NCI-H2029 (cell line): ENCODE measurements at regions not wholly inside any gene's neighbourhood (a gene's known extent, or its start where the extent isn't known, plus 50 kb on each side); places are given as distances from the start of the nearest gene placed in this dataset.

Experiments used
- DNase-seq: peaks from one replicate; lab custom pipeline; 2025; lab: John Stamatoyannopoulos, UW

DNA sequence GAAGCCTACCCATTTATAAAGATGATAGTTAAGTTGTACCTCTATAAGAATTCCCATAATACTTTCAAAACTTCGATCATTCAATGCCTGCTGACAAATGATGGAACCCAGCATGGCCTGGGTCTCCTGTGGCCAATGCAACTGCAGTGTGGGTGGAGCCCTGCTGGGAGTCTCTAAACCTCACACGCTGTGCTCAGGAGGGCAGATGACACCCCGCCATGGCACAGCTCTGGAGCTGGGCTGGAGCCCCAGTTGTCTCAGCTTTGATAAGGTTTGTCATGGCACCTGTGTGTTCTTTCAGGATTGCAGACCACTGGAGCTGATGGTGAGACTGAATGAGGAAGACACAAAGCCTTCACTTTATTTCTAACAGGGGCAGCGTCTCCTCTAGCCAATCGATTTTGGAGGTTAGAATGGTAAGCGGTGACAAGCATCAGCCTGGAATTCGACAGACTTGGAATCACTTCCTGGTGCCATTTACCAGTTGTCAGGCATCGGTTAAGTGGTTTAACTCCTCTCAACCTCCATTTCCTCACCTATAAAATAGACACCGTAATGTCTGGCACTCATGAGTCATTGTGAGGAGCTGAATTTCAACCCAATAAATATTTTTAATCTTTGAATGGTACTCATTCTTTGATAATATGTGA is 383.6 kb upstream of the SALL3 start:
- no peak for DNase-seq

DNA sequence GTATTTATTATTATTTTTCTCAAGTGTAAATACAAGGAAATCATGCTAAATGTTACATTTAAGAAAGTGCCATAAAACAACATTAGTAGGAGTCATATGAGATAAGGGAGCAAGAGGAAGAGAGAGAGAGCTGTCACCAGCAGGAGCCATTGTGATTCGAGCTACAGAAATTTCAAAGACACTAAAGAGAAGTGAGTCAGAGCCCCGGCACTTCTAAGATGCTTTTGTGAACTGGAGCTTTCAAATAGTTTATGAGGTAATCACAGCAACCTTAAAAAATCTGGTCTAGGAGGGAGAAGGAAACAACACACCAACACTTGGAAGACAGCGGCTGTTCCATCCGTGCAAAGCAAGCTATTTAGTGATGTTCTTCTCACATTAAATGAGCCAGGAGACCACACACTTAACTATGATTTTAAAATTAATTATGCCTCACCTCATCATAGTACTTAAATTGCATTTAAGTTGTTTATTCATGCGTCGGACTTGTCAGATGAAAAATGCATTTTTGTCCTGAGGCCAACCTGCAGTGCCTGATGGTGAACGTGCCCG is 382.7 kb upstream of the SALL3 start:
- DNase-seq = no peak

DNA sequence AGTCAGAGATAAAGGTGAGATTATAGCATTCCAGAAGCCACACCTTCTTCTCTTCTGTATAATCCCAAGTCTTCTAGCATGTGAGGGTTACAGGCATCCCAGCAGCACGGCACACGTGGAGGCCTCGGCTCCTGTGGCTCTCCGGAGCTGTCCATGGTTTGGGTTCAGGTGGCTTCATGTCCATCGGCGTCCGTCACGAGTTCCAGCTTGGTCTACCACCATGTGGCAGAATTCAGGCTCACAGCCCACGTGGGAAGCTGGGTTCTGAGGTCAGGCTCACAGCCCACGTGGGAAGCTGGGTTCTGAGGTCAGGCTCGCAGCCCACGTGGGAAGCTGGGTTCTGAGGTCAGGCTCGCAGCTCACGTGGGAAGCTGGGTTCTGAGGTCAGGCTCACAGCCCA is 378.3 kb upstream of the SALL3 start:
- no peak for DNase-seq

DNA sequence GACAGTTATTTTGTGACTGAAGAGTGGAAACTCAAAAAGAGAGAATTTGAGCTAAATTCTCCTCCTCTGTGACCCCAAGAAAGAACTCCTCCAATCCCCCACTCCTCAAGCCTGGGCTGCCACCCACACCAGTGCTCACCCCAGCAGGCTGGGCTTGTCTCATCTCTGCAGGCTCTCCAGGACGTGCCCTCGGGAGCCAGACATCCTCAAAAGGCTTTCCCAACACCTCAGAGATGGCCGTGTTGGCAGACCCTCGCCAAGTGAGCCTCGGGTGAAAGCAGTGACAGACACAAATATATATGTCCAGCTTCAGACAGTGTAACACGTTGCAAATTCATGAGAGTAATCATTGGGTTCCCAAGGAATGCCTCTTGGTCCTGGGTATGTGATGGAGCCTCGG is 377.7 kb upstream of the SALL3 start:
- DNase-seq = no peak

DNA sequence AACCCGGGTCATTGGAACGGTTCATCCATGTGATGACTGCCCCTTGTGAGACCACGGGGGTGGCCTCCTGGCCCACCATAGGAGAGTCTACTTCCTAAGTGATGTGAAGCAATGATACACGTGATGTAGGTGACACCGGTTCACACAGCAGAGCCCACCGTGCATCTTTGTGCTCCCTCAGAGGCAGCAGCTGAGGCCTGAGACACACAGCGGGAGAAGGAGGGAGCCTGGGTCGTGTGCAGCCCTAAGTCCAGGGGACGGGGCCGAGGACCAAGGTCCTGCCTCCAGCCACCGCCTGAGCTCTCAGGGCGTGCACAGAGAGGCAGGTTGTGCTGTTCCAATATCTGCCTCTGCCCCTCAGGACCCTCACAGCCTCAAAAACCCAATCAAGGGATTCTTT is 377.2 kb upstream of the SALL3 start:
- no peak for DNase-seq

DNA sequence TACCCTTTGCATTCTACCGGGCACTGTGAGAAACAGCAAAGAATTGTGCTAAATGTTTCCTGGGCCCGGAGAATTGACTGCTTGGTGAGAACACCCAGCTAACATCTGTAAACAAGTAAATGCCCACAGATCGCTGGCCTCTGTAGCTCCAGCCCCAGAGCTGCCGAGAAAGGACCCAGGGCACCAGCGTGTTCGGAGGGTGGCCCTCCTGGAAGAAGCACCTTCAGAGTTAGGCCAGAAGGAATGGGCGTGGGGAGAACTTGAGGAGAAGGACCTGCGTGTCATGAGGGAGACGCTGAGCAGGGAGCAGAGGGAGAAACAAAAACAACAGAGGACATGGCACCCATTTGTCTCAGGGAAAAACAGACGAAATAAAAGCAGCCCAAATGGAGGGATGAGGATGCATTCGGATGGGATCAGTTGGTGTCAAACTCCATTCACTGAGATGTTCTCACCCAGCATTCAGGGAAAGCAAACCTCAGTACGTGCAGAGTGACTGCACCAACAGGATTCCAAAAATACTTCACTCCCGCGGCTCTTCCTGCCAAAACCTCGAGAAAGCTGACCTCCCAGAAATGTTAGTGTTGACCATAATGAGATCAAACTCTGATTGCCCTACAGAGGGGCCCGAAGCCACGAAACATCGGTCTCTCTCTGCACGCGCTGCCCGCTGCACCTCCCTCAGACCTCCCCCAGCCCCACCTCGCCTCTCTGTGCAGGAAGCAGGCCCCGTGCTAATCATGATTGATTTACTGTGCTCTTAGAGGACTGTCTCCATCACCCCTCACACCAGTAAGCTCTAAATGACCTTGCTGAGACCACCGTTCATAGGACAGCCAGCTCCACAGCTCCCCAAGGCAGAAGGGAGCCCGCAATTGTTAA is 376.3 kb upstream of the SALL3 start:
- no peak for DNase-seq

DNA sequence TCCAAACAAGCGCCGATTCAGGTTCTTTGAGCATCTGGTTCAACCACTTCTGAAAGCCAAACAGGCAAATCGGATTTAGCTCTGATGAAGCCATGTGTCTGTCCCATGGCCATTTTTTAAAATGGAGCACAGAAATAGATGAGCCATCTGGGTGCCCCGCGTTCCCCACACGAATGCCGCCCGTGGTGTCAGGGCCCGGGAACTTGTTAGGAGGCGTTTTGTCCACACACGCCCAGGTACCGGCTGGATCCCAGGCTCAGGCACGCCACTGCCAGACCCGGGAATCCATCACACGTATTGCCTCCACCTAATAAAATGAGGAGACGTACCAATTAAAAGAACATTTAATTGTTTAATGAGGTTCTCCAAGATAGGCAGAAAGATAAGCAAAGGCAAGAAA is 374.4 kb upstream of the SALL3 start:
- DNase-seq = no peak

DNA sequence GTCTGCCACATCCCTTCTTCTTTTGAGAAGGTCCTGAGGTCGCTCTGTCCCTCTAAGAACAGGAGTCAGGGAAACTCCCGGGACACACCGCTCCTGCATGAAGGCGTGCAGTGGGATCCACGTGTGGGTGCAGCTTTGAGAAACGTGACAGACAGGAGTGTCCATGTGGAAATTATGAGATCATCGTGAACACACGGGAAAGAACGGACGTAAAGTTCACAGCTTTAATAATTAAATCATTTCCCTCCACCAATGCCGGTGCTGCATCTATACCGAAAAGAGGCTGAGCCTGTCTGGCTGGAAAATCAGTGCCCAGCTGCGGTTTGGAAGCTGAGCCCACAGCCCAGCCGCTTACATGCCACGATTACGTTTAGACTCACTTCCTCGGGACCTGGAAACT is 372.4 kb upstream of the SALL3 start:
- no peak for DNase-seq

DNA sequence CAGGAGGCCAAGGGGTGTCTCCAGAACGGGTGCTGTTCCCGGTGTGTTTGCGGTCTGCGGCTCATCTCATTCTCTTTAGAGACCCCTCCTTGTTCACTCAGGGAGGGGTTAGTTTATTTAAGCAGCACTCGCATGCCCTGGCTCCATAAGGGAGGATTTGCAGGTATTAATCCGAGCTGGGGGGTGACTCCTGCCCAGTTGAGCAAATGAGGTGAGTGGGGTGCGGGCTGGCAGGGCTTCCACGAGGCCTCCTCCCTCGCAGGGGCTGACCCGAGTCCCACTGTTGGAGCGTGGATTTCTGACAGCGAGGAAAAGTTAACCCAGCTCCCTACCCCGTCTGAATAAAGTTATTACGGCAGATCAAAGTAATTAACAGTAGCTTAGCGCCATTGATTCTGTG is 371.8 kb upstream of the SALL3 start:
- DNase-seq = no peak

DNA sequence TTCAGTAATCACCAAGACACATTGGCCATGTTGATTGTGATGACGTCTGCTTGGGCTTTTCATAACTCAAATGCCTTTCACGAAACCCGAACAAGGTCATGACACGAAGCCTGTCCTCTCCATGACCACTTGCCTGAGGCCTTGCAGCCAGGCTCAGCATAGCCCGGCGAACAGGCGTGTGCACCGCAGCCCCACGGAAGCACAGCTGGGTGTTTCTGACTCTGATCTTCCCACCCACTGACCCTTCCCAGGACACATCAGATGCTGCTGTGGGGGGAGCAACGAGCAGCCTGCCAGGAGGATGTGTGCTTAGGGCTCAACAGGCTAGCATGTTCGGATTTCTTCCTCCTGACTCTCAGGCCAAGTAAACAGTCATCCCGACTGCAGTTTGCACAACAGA is 369.4 kb upstream of the SALL3 start:
- no peak for DNase-seq

DNA sequence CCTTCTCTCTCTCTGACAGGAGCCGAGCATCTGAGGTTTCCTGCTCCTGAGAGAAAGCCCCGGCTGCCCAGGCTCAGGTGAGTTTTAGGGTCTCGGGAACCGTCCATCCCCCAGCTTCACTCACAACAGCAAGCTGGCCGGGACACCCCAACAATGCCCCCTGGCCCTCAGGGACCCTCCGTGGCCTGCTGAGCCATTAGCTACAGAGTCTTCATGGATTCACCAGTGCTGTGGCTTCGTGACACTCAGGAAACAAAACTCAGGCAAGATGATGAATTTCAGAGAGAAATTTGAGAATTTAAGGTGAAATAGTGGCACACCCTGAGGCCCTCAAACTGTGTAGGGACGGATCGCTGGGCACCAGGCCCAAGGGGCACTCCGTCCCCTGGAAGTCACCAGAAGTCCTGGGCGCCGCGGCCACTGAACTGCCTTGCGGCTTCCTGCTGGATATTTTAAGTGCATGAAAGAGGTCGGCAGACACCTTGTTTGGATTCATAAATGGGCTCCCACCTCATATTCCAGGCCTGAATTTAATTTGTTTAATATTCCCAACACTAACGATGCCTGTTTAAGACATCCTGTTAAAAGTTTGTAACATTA is 368.3 kb upstream of the SALL3 start:
- DNase-seq = no peak

DNA sequence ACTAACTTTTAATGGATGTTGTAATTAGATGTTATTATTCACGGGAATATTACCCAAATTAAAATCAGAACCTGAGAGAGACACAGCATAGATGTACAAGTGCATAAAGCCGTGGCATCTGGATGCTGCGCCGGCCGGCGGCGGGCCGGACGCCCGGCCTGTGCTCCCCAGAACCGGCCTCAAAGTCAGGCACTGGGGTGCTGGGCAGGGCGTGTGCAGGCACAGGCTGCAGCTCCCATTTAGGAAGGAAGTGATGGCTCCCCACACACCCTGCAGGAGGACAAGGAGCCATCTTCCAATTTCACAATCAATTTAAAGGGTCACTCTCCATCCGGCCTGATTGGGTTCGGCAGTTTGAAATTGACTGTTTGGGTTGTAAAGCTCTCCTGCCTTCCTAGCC is 367.7 kb upstream of the SALL3 start:
- DNase-seq = no peak

DNA sequence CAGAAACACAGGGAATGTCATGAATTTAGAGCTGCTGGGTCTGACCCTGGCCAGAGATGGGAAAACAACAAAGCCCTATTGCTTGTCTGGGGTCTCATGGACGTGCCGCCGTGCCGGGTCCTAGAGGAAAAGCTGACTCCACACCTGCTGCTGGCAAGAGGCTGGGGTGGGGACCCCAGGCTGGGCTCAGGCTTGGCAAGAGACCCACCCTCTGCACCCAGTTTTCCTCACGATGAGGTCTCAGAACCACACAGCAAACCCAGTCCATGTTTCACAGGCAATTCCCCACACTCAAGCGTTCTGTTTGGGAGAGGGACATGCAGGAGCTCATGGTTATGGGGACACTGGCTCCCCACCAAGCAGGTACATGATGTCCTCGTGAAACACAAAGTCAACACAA is 367.3 kb upstream of the SALL3 start:
- DNase-seq = no peak

DNA sequence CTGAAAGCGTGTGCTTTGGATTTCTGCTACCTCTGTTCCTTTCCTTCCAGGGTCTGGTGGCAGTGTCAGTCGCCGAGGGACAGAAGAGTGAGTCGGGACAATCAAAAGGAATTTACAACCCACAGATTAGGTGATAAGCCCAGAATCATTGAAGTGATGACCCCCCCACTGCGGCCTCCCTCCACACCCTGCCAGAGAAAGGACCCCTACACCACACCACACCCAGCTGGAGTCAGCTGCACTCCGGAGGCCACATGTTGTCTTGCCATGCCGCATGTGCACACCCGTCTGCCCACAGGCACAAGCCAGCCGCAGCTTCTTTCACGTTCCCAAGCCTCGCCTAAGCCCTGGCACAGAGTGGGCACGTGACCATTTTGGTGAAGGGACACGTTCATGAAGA is 366.8 kb upstream of the SALL3 start:
- DNase-seq = no peak

DNA sequence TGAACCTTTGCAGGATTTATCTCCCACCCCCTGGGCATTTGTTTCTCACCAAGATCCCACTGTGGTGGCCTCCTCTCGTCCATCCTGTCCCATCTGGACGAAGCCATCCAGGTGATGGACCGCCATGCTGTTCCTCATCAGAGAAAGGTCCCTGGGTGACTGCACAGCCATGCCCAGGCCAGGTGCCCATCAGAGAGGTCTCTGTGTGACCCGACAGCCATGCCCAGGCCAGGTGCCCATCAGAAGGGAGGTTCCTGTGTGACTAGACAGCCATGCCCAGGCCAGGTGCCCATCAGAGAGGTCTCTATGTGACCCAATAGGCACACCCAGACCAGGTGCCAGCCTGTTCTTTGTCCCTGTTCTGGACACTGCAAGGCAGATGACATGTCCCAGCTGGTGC is 360.9 kb upstream of the SALL3 start:
- DNase-seq = no peak

DNA sequence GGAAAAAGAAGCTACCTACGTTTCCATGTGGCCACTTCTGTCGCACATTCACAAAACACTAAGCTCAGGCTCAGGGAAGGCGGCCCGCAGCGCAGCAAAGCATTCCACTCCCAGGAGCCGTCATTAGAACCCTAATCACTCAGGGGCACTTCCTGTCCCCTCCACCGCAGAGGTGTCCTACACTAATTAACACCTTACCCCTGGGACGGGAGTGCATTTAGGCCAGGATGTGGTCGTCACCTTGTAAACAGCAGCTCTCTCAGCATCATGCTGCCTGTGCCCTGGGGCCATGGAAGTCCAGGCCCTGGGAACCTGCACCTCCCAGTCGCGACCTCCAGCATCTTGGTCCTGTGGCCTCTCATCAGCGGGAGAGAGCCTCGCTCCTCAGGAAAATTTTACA is 359.8 kb upstream of the SALL3 start:
- no peak for DNase-seq

DNA sequence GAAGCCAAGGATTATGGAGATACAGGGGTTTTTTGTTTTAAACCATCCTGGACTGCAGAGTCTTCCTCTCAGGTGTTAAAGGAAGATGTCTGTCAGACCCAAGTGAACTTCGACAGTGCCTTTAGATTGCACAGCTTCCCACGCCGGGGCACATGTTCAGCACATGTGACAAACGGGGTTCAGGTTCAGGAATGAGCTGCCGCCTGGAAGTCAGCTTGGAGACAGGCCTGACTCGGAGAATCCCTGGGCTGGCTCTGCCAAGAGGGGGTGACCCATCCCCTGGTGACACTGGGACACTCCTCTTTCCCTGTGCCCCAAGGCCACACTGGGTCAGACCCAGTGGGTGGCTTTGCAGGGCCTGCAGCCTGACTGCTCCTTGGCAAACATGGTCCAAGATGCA is 359.3 kb upstream of the SALL3 start:
- DNase-seq = no peak

DNA sequence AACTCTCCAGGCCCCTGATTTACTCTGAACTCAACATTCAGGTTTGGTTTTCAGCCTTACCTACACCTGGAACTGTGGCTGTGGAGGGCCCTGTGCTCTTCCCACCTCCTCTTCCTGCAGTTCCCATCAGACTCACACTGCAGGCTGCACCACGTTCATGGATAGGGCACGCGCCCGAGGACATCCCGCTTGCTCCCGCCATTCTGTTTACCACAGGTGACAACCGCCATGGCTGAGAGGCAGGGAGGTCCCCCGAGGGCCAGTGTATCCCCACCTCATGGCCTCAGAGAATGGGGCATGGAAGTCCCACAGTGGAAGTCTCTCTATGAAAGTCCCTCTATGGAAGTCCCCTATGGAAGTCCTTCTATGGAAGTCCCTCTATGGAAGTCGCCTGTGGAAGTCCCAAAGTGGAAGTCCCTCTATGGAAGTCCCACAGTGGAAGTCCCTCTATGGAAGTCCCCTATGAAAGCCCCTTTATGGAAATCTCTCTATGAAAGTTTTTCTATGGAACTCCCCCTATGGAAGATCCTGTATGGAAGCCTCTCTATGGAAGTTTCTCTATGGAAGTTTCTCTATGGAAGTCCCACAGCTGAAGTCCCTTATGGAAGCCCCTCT is 358.4 kb upstream of the SALL3 start:
- DNase-seq = no peak

DNA sequence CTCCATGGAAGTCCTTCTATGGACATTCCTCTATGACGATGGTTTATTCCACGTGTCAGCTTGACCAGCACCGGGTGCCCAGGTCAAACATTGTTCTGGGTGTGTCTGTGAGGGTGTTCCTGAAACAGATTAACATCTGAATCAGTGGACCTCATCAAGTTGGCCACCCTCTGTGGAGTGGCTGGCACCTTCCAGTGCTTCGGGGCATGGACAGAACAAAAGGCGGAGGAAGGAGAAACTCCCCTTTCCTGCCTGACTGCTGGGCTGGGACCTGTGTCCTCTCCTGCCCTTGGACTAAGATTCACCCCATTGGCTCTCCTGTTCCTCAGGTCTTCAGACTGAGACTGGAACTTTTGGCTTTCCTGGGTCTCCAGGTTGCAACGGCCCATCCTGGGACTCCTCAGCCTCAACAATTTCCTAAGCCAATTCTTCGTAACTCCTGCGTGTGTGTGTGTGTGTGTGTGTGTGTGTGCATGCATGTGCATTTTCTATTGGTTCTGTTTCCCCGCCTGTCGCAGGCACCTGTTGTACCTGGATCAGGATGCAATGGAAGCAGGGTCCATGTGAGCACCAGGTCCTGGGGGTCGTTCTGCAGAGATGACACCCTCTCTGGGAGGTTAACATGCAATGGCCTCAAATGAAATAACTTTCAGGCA is 357.2 kb upstream of the SALL3 start:
- DNase-seq = no peak

DNA sequence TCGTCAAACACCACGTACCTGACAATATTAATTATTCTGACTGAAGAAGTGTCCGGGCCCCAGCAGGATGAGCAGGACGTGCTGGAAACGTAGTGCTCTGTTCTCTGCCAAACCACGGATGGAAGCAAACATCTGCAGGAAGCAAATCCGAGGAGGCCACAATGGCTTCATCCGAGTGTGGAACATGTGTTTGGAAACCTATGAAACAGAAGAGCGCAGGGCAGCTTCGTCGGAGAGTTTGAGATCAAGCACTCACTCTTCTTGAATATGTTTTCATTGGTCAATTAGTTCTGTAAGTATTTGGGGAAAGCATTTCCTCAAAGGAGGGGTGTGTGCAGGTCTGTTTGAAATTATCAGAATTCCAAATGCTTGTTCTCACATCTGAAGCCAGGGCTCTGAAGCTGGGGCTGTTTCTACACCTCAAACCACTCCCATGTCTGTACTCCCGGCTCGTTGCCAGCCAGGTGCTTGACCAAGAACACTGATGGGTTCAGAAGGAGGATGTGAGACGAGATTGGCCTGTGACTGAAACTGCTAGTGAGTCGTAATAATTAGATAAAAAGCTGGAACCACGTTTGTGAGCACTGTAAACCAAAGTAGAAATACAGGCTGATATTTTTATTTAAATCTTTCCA is 356.6 kb upstream of the SALL3 start:
- no peak for DNase-seq

DNA sequence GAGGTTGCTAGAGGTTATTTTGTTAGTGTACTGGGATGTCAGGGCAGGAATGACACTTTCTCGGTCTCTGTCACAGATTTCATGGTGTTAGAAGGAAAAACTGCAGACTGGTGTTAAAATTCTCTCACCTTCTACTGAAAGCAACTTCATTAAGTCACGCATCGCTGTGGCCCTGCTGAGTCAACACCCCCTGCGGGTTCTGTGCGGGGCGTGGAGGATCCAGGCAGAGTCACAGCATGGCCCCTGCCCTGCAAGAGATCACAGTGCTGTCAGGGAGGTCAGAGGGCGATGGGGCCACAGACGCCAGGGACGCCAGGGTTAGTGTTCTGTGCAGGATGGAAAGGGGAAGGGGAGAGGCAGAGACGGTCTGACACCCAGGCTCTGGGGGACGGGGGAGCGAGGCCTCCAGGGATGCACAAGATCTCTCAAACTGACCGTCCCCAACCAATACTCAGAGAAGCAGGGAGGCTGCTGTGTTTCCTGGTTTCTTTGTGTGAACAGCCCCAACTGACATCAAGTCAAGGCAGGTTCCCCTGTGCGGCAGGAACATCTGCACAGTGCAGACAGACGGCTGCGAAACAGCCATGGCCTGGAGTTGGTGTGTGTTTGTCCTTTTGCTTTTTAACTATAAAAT is 354.9 kb upstream of the SALL3 start:
- DNase-seq = no peak
